H1 (cell line): ENCODE measurements at regions not wholly inside any gene's neighbourhood (a gene's known extent, or its start where the extent isn't known, plus 50 kb on each side); places are given as distances from the start of the nearest gene placed in this dataset.

Experiments used
- CEBPB ChIP-seq: IDR thresholded peaks from 2 replicates; pipeline ENCODE4 v1.6.1; 2012; ENCODE audit warnings: low read depth, low read length
- FOSL1 ChIP-seq: IDR thresholded peaks from 2 replicates; pipeline ENCODE4 v1.6.1; 2011; ENCODE audit warnings: mild to moderate bottlenecking, low read depth, low read length, moderate library complexity; ENCODE audit not compliant: insufficient read depth
- POLR2A ChIP-seq, 2 experiments: IDR thresholded peaks; 1 replicate in 1 of 2; 2 replicates in 1 of 2; pipeline ENCODE4 v1.6.1; 2011; ENCODE audit warnings: low read depth in 2 of 2, low read length in 2 of 2, mild to moderate bottlenecking in 2 of 2; ENCODE audit errors: control extremely low read depth in 1 of 2
- SAP30 ChIP-seq: fragments of 300-600 bp; sonication (generic); IDR thresholded peaks from 2 replicates; pipeline ENCODE4 v1.7.1; 2012; ENCODE audit warnings: low read length, moderate library complexity, mild to moderate bottlenecking, inconsistent platforms; ENCODE audit not compliant: insufficient read depth, insufficient replicate concordance
- SIRT6 ChIP-seq: IDR thresholded peaks from one replicate; pipeline ENCODE4 v1.7.1; 2012; ENCODE audit warnings: low read length, inconsistent platforms
- TCF12 ChIP-seq: IDR thresholded peaks from 2 replicates; pipeline ENCODE4 v1.6.1; 2011; ENCODE audit warnings: low read depth, mild to moderate bottlenecking, low read length

DNA sequence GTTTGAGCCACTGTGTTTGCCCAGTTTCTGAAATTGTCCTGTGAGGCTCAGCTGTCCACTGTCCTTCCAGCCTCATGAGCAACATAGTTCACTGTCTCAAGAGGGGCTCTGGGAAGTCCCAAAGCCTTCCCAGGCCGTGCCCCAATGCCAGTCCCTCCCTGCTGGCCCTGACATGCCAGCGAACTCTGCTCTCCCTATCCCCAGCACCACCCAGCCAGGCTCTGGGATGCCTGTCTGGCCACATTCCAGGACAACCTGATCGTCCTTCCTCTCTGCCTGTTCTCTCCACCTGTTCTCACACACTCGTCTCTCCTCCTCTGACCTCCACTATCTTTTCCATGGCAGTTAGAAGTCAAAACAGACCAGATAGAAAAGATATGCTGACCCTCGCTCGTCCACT is 278.0 kb upstream of the ID2 start (continued):
- TF ChIP-seq SAP30 (no peak), POLR2A (IDR thresholded peaks at IDR 0.05; ENCODE audit: control extremely low read depth in 1 of 2, low read depth in 2 of 2, low read length in 2 of 2) (no peak), FOSL1 (no peak), TCF12 (no peak), SIRT6 (no peak), CEBPB (no peak)
